ENCODE measurements at regions not wholly inside any gene's neighbourhood (a gene's known extent, or its start where the extent isn't known, plus 50 kb on each side); places are given as distances from the start of the nearest gene placed in this dataset.
"Not testable (repeated sequence)": the region's sequence is repeated elsewhere in the genome, so short reads cannot be mapped to it uniquely, and the experiment has no call there.

DNA sequence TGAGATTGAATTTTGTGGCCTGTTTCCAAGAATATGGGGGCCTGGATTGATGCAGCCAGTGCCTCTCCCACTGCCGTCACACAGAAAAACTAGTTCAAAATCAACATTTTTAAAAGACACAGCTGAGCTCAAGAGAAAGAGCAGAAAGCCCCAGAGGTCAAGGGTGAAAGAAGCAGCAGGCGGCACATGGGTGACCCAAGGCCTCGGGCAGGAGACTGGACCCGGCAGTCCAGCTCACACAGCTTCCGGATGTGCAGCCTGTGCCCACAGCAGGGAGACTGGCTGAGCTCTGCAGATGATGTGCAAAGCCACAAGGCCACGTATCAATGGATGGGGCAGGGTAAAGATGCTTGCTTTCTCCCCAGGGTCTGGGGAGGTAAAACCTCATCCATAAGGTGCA lies 50.4 kb upstream of the RNF32 start:
- FAIRE-seq: no peak

DNA sequence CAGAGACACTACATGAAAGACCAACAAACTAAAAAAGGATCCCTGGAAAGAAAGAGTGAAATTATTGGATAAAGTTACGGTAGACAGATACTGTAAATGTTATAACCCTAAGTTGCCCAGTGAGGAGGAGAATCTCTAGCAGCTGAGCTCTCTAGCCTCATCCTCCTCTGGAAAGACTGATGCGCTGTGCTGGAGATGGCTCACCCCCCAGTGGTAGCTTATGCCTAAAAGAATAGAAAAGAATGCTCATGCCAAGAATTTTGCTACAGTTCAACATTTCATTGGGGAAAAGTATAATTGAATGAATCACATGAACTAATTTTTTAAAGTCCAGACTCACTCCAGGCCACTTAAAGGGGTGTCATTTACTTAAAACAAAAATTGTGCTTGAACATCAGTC lies 50.8 kb upstream of the RNF32 start:
- no peak for FAIRE-seq

DNA sequence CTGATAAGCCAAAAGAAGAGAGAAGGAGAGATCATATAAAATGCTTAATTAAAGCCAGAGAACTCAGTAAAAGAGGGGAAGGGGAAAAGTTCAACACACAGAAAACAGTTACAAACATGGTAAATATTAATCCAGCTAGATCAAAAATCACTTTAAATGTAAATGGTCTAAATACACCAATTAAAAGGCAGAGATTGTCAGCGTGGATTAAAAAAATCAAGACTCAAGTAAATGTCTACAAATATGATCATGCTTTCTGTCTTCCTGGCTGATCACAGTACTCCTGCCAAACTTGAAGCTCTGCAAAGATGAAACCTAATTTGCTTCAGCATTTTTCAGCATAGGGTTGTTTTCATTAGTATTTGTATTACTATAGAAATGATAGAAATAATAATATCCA lies 54.6 kb upstream of the RNF32 start:
- FAIRE-seq: no peak

DNA sequence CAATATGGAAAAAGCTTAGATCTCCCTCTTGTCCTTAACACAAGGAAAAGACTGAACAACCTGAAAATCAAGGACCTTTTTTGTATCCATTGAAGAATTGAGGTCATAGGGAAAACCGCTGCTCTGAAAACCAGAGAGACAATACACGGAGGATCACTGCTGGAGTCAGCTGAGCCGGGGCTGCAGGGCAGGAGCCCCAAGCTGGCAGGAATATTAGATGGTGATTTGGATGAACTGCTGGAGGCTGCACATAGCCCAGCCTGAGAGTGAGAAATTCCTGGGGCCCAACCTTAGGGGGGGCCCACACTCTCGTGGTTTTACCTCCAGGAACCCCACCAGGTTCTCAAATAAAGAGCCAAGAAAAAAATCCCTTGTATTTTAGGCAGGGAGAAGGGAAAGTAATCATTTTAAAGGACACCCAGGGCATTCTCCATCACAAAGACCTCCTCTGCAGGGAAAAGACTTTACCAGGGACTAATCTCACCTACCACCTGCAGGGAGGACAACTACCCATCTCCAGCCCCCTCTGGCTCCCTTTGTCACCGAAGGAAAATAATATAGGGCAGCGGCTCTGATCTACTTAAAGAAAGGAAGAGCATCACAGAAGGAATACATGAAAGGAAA lies 55.4 kb upstream of the RNF32 start:
- no peak for FAIRE-seq

DNA sequence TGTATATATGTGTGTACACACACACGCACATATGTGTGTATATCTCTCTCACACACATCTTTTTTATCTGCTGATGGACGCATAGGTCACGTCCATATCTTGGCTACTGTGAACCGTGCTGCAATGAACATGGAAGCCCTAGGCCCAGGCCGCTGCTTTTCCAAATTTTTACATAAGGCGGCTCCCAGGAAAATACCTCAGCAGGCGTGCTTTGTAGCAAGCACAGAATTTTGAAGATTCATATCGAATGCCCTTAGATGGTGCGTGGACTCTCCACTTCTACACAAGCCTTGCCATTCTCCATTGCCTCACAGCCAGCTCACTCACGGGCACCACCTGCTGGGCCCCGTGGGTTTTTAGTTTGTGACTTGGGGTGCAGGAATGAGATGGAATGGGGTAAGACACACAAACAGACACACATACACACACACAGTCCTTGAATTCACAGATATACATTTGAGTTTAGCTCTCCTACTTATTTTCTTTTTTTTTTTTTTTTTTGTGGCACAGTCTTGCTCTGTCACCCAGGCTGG lies 57.9 kb upstream of the RNF32 start:
- no peak for FAIRE-seq

DNA sequence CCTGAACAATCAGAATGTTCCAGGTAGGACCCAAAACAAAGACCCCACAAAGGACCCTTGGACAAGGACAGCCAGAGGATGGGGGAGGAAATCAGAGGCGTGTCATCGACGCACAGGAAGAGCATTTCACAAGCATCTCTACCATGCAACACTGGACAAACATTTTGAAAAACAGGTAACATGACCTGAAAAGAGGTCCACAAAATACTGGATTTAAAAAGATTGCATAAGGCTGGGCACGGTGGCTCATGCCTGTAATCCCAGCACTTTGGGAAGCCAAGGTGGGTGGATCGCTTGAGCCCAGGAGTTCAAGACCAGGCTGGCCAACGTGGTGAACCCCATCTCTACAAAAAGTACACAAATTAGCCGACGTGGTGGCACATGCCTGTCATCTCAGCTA lies 60.5 kb upstream of the RNF32 start:
- no peak for FAIRE-seq

DNA sequence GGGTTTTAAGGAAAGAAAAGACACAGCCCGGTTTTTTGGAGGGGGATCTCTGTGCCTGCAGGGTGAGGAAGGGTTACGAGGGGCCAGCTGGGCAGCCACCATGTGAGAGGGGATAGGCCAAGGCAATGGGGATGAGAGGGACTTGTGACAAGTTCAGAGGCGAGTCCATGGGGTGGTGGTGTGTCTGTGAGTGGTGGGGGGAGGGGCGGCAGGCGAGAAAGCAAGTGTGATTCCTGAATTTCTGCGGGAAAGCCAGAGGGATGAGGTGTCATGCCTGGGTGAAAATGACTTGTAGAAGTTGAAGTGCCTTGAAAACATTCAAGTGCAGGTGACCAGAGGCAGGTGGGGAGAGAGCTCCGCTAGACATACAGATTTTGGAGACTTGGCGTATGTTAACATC lies 61.0 kb upstream of the RNF32 start:
- no peak for FAIRE-seq

DNA sequence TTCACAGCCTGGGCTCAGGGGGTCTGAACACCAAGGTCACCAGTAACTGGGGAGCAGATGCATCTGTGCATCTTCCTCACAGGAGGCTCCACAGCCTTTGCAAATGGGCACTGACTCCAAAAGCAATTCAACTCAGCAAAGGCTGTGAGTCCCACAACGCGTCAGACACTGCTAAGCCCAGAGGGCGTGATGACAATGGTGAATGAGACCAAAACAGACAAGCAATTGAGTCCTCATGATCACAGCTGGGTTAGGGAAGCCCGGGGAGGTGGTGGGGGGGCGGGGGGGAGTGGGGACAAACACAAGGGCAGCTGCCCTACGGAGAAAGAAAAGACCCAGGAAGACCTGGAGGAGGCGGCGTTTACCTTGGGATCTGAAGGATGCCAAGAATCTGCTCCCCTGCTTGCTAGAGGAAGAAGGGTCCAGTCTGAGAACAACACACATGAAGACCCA lies 61.6 kb upstream of the RNF32 start:
- FAIRE-seq: no peak

DNA sequence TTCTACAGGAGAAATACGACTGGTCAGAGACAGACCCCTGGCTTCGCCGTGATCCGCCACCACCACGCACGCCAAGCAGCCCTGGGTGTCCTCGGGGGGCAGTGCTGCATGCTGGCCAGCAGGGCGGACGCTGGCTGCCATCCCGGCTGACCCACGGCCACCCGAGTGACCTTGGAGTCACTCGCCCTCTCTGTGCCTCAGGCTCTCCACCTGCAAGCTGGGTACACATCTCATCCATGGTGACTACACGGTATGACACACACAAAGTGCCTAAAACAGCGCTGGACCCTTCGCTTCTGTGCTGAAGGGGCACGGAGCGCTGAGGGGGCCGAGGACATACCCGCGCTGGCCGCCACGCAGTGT lies 62.0 kb upstream of the RNF32 start:
- no peak for FAIRE-seq

DNA sequence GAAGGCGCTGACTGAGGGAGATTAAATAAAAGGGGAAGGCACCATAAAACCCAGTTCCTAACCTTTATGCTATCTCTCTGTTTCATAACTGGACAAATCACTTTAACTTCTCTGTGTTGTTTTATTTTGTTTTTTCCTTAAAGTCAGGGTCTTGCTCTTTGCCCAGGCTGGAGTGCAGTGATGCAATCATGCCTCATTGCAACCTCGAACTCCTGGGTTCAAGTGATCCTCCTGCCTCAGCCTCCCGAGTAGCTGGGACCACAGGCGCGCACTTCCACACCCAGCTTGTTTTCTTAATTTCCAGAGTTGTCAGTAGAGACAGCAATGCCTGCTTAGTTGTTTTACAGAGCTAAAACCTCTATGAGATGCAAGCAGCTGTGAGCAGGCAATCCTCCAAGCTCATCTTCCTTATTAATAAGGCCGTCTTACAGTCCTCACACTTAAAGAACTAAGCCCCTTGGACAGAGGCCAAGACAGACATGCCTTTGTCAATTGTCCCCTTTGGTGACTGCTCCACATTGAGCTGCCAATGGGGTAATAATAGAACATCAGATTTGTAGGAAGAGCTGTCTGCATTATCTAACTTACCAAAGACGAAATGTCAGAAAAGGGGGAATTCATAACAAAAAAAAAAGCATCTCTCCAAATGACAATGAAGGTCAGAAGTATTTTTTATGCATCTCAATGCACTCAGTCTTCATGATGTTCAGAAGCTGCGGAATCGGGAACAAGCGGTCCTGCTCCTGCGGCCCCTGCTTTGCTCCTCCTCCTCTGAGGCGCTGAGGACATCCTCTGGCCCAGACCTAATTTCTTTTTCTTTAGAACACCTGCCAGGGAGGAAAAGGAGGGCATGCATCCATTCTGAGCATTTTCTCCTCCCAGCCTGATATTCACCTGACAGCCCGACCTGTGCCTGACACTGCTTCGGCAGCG lies 62.7 kb upstream of the RNF32 start:
- no peak for FAIRE-seq

DNA sequence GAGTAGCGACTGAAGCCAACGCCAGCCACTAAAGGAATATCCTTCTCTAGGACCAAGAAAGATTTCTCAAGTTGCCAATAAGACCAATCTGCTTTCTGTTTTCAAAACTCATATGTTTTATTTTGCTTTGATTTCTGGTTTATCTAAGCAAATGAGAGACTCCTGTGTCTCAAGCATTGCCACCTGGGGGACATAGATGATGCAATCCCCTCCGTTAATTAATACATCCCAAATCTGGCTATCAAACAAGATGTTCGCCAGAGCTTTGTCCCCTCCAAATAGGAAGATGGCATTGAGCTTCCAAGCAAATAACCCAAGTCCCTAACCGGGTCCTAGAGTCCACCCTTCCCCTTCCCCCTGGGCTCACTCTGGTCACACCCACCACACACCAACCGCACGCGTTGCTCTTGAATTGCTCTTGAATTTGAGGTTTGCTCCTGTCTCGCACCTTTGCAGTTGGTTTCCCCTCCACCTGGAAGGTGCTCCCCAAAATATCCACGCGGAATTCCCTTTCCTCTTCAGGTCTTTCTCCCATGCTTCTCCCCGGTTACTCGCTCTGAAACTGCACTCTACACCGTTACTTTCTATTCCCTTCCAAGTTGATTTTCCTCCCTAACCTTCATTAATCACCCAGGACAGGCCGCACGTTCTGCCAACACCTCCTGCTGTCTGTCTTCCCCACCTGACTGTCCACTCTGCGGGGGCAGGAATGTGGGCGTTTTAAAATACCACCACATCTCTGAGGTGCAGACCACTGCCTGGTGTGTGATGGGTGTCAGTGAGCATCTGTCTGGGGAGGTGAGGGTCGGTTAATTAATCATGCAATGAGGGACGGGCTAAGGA lies 64.1 kb upstream of the RNF32 start:
- no peak for FAIRE-seq

DNA sequence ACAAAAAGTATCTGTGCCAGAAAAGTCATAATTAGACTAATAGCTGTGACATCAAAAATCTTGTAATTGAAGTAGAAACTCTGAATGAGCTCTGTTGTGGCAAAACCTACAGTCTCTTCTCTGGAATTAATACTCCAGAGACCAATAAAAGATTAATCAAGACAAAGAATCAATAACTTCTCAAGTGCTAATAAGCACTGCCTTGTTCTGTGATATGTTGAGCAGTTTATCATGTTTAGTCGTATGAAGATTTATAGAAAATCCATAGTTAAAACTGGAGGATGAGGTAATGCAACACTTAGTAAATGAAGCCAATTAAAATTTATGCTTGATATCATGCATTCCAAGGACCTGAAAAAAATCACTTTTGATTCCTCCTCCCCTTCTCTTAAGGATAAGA lies 72.3 kb upstream of the RNF32 start:
- FAIRE-seq: no peak

DNA sequence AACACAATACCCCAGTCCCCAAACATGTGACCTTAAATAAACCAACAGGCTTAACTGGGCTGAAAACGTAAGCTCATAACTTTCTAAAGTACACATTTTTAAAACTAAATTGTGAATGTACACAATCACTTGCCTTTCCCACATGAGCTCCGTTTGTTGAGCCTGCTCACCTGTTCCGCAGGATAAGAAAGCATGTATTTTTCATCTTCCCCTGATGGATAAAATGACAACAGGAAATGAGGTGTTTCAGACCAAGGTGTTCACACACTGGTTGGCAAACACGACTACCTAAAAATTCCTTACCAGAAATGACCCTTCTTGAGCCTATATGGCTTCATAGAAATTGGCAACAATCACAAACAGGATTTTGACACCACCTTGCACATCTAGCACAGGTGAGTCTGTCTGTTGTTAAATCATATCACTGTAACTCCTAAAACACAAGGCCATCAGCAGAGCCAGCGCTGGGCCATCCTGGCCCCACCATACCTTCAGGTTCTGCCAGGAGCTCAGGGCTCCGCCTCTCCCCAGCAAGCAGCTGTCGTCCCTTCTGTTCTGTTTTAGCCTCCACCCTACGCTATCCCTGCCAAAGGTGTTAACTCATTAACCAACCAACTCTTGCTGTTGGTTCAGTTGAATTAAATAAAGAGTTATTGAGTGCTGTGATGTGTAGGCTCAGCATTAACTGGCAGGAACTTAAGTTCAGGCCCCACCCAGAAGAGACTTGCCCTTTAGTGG lies 73.6 kb upstream of the RNF32 start:
- FAIRE-seq: no peak

DNA sequence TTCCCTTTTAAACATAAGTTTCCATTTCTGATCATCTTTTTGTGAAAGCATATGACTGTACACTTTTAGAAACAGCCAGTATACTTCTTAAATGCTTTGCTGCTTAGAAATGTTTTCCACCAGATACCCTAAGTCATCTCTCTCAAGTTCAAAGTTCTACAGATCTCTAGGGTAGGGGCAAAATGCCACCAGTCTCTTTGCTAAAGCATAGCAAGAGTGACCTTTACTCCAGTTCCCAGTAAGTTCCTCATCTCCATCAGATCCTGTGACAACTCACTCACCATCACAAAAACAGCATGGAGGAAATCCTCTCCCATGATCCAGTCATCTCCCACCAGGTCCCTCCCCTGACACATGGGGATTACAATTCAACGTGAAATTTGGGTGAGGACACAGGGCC lies 75.6 kb upstream of the RNF32 start:
- not testable (repeated sequence) for FAIRE-seq

DNA sequence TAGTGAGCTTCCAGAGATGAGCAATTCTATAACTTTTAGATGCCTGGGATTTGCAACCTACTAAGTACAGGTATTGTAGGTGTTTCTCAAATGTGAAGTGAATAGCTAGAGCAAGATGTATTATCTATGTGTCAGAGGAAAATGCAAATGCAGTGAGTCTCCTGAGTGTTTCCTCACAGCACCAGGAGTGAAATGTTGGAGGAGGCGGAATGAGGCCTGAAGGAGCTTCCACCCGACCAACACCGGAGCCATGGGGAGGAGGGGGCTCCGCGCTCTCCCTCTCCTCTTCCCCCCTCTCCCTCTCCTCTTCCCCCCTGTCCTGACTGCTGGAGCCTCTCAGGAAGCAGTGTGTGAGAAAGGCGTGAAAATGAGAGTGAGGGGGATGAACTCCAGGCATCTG lies 79.9 kb upstream of the RNF32 start:
- no peak for FAIRE-seq

DNA sequence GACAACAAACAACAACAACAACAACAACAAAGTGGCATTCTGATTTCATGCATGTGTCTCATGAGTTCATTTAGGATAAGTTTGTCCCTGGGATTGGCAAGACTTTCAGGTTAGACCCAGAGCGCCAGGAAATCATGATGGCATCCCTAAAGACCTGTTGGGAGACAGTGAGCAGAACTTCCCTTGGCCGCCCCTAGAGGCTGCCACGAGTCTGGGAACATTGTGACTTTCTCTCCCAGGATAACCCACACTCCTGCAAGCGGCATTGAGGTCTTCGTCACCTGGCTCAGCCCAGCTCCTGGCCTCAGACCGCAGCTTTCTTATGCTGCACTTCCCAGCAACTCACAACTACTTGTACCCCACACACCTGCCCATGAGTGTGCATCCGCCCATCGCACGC lies 80.5 kb upstream of the RNF32 start:
- no peak for FAIRE-seq

DNA sequence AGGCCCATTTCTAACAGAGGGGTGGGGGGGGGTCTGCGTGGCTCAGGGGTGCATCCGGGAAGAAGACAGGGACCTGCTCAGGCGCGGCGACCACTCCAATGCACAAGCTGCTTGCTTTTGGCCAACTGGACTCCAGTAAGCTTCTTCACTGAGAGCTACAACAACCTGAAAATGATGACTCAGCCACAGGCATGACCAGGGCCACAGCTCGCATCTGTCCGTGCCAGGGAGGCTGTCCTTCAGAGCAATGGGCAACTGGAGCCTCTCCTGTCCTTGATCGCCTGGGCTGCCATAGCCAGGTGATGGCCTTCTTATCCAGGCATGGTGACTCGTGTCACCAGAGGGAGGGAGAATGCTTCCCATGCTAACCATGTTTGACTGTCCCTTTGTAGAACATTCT lies 81.6 kb upstream of the RNF32 start:
- FAIRE-seq: no peak

DNA sequence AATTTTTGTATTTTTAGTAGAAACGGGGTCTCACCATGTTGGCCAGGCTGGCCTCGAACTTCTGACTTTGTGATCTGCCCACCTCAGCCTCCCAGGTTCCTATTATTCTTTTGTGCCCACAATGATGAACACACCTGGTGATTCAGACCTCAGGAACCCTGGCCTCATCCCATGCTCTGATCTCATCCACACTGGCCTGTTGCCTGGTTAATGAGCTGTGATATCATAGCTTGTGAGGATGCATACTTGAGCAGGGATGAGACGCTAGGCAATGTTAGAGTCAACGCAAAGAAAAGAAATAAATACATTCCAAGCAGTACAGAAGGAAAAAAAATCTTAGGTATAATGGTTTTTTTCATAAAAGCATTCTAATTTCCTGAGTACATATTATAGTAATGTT lies 82.4 kb upstream of the RNF32 start:
- no peak for FAIRE-seq

DNA sequence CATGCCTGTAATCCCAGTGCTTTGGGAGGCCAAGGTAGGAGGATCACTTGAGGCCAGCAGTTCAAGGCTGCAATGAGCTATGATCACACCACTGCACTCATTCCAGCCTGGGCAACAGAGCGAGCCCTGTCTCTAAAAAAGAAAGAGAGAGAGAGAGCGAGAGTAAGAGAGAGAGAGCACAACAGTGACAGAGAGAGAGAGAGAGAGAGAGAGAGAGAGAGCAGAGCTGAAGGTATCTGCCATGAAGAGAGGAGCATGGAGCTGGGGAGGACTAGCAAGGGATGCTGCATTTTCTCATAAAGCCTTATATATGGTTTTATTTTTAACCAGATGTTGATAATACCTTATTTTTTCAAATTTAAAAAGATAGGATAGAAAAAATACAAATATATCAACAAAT lies 84.5 kb upstream of the RNF32 start:
- no peak for FAIRE-seq

DNA sequence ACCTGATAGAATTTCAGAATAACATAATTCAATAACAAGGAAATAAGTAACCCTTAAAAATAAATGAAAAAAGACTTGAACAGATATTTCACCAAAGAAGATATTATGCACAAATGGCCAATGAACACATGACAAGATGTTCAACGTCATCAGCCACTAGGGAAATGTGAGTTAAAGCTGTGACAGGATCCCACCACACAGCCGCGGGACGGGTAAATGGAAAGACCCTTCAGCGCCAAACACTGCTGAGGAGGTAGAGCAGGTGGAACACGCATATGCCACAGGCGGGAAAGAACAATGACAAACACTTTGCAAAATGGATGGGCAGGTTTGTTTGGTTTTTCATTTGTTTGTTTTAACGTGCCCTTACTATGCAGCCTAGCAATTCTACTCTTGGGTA lies 86.1 kb upstream of the RNF32 start:
- no peak for FAIRE-seq

DNA sequence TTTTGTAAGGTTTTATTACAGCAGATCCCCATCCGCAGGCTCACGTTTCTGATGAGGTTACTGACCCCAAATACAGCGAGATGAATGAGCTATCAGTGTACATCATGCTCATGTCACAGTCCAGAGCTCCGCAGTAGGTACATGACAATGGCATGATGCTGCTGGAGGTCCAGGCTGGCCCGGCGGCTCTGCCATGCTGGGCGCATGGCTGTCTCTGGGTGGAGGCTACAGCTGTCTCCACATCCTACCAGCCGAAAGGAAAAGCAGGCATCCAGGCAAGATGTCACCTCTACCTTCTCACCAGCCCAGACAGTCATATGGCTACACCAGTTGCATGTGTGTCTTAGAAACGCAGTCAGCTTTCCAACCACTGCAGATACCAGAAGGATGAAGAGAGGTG lies 90.9 kb upstream of the RNF32 start:
- no peak for FAIRE-seq

DNA sequence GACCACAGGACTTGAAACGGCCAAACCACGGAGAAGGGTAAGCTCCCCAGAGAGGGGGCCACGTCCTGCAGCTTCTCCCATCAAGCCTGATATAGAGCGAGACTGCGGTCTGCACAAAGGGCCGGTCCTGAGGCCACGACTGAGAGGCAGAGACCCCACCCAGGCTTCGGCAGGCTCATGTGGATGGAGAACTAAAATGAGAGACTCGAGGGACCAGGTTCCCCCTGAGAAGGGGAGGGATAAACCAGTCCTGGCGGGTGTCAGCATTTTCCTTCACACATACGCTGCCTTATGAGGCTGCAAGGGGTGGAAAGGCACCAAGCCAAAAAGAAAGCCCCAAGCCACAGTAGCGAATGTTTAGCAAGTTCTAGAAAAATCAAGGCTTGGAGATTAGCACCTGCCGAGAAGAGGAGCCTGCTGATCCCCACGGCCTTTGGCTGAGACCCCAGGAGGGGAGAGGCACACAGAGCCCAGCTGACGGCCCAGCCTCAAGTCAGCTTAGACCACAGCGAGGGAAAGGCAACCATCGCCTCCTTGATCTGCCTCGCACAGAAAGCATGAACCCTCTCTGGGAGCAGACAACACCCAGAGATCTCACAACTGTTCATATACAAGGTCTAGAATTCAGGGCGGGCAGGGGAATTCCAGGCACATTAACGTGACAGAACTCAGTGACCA lies 92.6 kb upstream of the RNF32 start:
- FAIRE-seq: no peak
